RWPE2 (cell line): ENCODE measurements at regions not wholly inside any gene's neighbourhood (a gene's known extent, or its start where the extent isn't known, plus 50 kb on each side); places are given as distances from the start of the nearest gene placed in this dataset.

Experiments used
- ATAC-seq: fragments of 200-7000 bp; cut with Tn5 transposase; 3 replicates; pipeline ENCODE4 v1.9.1; 2021; ENCODE audit warnings: low read depth
- DNase-seq: peaks from one replicate; pipeline ENCODE4 v3.0.0-alpha.2; 2020; ENCODE audit warnings: low spot score
- H3K27ac ChIP-seq: fragments of 450-650 bp; 2 replicates; pipeline ENCODE4 v1.5.1; 2017; ENCODE audit warnings: mild to moderate bottlenecking; ENCODE audit not compliant: poor library complexity, severe bottlenecking
- H3K27me3 ChIP-seq: fragments of 250-450 bp; sonication (Bioruptor Pico); 2 replicates; pipeline ENCODE4 v1.5.1; 2021; ENCODE audit warnings: mild to moderate bottlenecking, moderate library complexity; ENCODE audit not compliant: insufficient read depth, poor library complexity, severe bottlenecking
- H3K36me3 ChIP-seq: fragments of 250-450 bp; sonication (Bioruptor Pico); 2 replicates; pipeline ENCODE4 v1.5.1; 2020; ENCODE audit warnings: low read depth, mild to moderate bottlenecking, moderate library complexity
- H3K4me1 ChIP-seq: fragments of 250-450 bp; sonication (Bioruptor Pico); 2 replicates; pipeline ENCODE4 v1.5.1; 2021; ENCODE audit warnings: mild to moderate bottlenecking, moderate library complexity; ENCODE audit not compliant: insufficient read depth, poor library complexity, severe bottlenecking
- H3K4me3 ChIP-seq: fragments of 250-450 bp; sonication (Bioruptor Pico); 2 replicates; pipeline ENCODE4 v1.5.1; 2021; ENCODE audit warnings: mild to moderate bottlenecking, moderate library complexity; ENCODE audit not compliant: severe bottlenecking
- H3K9me3 ChIP-seq: fragments of 250-450 bp; sonication (Bioruptor Pico); 2 replicates; pipeline ENCODE4 v1.5.1; 2021; ENCODE audit warnings: mild to moderate bottlenecking, moderate library complexity; ENCODE audit not compliant: severe bottlenecking
- CTCF ChIP-seq: fragments of 450-650 bp; IDR thresholded peaks from one replicate; pipeline ENCODE4 v1.5.1; 2017; ENCODE audit warnings: mild to moderate bottlenecking, moderate library complexity; ENCODE audit not compliant: poor library complexity, severe bottlenecking

- no peaks in the 10 kb centered on the region for H3K4me1 ChIP-seq
- DNase-seq (no peak), ATAC-seq (no peak)
- no peak overlapping the region for H3K4me3 ChIP-seq
- H3K9me3 ChIP-seq, result no peaks in the 10 kb centered on the region
- H3K36me3 ChIP-seq, result no peaks in the 10 kb centered on the region
- no peak for TF ChIP-seq CTCF
- H3K27ac ChIP-seq, result no peak overlapping the region
- no peaks in the 10 kb centered on the region for H3K27me3 ChIP-seq
Measured at GRCh38 chr11:127596433-127596832, 595.9 kb upstream of the KIRREL3 start.

GRCh38 chr11:127592371-127592770 is 591.8 kb upstream of the KIRREL3 start:
- DNase-seq (no peak), ATAC-seq (no peak)
- Histone ChIP-seq H3K4me1 (no peaks in the 10 kb centered on the region), H3K4me3 (no peak overlapping the region), H3K9me3 (no peaks in the 10 kb centered on the region), H3K27me3 (no peaks in the 10 kb centered on the region), H3K27ac (no peak overlapping the region), H3K36me3 (no peaks in the 10 kb centered on the region)
- TF ChIP-seq CTCF, result no peak

- Histone ChIP-seq H3K4me1 (no peaks in the 10 kb centered on the region), H3K36me3 (no peaks in the 10 kb centered on the region), H3K4me3 (no peak overlapping the region), H3K9me3 (no peaks in the 10 kb centered on the region), H3K27ac (no peak overlapping the region), H3K27me3 (no peaks in the 10 kb centered on the region)
- DNase-seq, result no peak
- ATAC-seq, result no peak
- TF ChIP-seq CTCF, result no peak
Measured at GRCh38 chr11:127590314-127590713, 589.7 kb upstream of the KIRREL3 start.

- Histone ChIP-seq H3K27ac (no peak overlapping the region), H3K4me3 (no peak overlapping the region), H3K9me3 (no peaks in the 10 kb centered on the region), H3K27me3 (no peaks in the 10 kb centered on the region), H3K36me3 (no peaks in the 10 kb centered on the region), H3K4me1 (no peaks in the 10 kb centered on the region)
- DNase-seq (no peak), ATAC-seq (no peak)
- TF ChIP-seq CTCF, result no peak
Measured at GRCh38 chr11:127588431-127588830, 587.9 kb upstream of the KIRREL3 start.

- no peak overlapping the region for H3K27ac ChIP-seq
- H3K9me3 ChIP-seq, result no peaks in the 10 kb centered on the region
- DNase-seq (no peak), ATAC-seq (no peak)
- H3K36me3 ChIP-seq, result no peaks in the 10 kb centered on the region
- no peak overlapping the region for H3K4me3 ChIP-seq
- H3K27me3 ChIP-seq, result no peaks in the 10 kb centered on the region
- no peaks in the 10 kb centered on the region for H3K4me1 ChIP-seq
- TF ChIP-seq CTCF, result no peak
Measured at GRCh38 chr11:127587511-127587910, 586.9 kb upstream of the KIRREL3 start.
